ENCODE measurements at regions not wholly inside any gene's neighbourhood (a gene's known extent, or its start where the extent isn't known, plus 50 kb on each side); places are given as distances from the start of the nearest gene placed in this dataset.

GRCh38 chr20:21575981-21576740 lies 62.3 kb upstream of the NKX2-2 start:
- DNase-seq: no peak

GRCh38 chr20:21575167-21575566 lies 61.3 kb upstream of the NKX2-2 start:
- no peak for DNase-seq

GRCh38 chr20:21574443-21574842 lies 60.6 kb upstream of the NKX2-2 start:
- no peak for DNase-seq

GRCh38 chr20:21573259-21573658 lies 59.4 kb upstream of the NKX2-2 start:
- no peak for DNase-seq

- DNase-seq: no peak
Measured at GRCh38 chr20:21571841-21572690, 58.2 kb upstream of the NKX2-2 start.

- DNase-seq: no peak
Measured at GRCh38 chr20:21570285-21570992, 56.6 kb upstream of the NKX2-2 start.

- DNase-seq: no peak
Measured at GRCh38 chr20:21569586-21569985, 55.7 kb upstream of the NKX2-2 start.

- DNase-seq: no peak
Measured at GRCh38 chr20:21564127-21564773, 50.4 kb upstream of the NKX2-2 start.
